Embryonic facial prominence (tissue), 1 donor: ENCODE measurements at regions not wholly inside any gene's neighbourhood (a gene's known extent, or its start where the extent isn't known, plus 50 kb on each side); places are given as distances from the start of the nearest gene placed in this dataset.
"Not testable (repeated sequence)": the region's sequence is repeated elsewhere in the genome, so short reads cannot be mapped to it uniquely, and the experiment has no call there.

Experiments
- DNase-seq: peaks from one replicate; pipeline ENCODE4 v3.0.0-alpha.2; 2016; ENCODE audit errors: extremely low spot score

- not testable (repeated sequence) for DNase-seq
Observed at GRCh38 chr1:146282807-146283526, 54.1 kb upstream of the NOTCH2NLA start.

GRCh38 chr1:146281522-146281921 lies 52.7 kb upstream of the NOTCH2NLA start:
- not testable (repeated sequence) for DNase-seq

DNA sequence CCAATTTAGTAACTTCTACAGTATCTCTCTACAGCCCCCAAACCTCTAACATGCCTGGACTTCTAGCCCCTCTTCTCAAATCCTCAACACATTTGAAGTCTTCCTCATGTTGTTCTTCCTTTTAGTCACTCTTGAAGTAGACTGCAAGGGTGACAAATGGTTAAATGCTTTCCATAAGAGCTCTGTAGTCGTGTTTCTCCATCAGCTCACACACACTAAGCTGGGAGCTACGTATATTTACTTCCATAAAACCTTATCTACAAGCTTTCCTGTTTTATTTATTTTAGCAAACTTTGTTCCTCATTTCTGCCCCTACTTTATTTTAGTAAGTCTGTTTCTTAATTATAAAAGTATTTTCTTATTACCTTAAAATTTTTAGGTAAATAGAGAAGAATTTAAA lies 49.9 kb upstream of the NOTCH2NLA start:
- DNase-seq, result not testable (repeated sequence)
